SU-DHL-6 (cell line): ENCODE measurements at regions not wholly inside any gene's neighbourhood (a gene's known extent, or its start where the extent isn't known, plus 50 kb on each side); places are given as distances from the start of the nearest gene placed in this dataset.

Source experiments
- H2AFZ ChIP-seq: fragments of 200-600 bp; sonication (generic); 2 replicates; pipeline ENCODE4 v1.6.1; 2014; ENCODE audit warnings: low read depth, mild to moderate bottlenecking, moderate library complexity, mixed read lengths, antibody characterized with exemption, low read length; ENCODE audit not compliant: severe bottlenecking
- H3F3A ChIP-seq: fragments of 200-600 bp; shearing (Covaris generic); 2 replicates; pipeline ENCODE4 v1.6.0; 2016; ENCODE audit warnings: antibody characterized with exemption, mild to moderate bottlenecking; ENCODE audit not compliant: insufficient read depth
- H3K27ac ChIP-seq: fragments of 200-600 bp; sonication (generic); 2 replicates; pipeline ENCODE4 v1.5.1; 2016; ENCODE audit warnings: low read depth, mild to moderate bottlenecking, low read length, moderate library complexity, mixed read lengths
- H3K27me3 ChIP-seq: fragments of 200-600 bp; sonication (generic), shearing (Covaris generic); 2 replicates; pipeline ENCODE4 v1.6.0; 2014; ENCODE audit warnings: mild to moderate bottlenecking, low read length
- H3K36me3 ChIP-seq: fragments of 200-600 bp; sonication (generic); 2 replicates; pipeline ENCODE4 v1.6.1; 2014; ENCODE audit warnings: mild to moderate bottlenecking, low read length, mixed read lengths
- H3K4me2 ChIP-seq: fragments of 300-600, 200-600 bp; shearing (Covaris generic), sonication (generic); 2 replicates; pipeline ENCODE4 v1.6.0; 2014; ENCODE audit warnings: low read length, low read depth, mild to moderate bottlenecking; ENCODE audit not compliant: poor library complexity, severe bottlenecking
- H3K4me3 ChIP-seq: fragments of 200-600 bp; sonication (generic); 2 replicates; pipeline ENCODE4 v1.5.1; 2014; ENCODE audit warnings: antibody characterized with exemption, low read length, mild to moderate bottlenecking, mixed read lengths; ENCODE audit not compliant: insufficient read depth, poor library complexity, severe bottlenecking
- H3K79me2 ChIP-seq: fragments of 200-600 bp; sonication (generic); 2 replicates; pipeline ENCODE4 v1.6.1; 2014; ENCODE audit warnings: mild to moderate bottlenecking, low read length, moderate library complexity; ENCODE audit not compliant: insufficient read depth
- H3K9ac ChIP-seq: fragments of 200-600 bp; sonication (generic); 2 replicates; pipeline ENCODE4 v1.7.0; 2014; ENCODE audit warnings: mild to moderate bottlenecking, low read length
- H3K9me2 ChIP-seq: fragments of 200-600 bp; sonication (generic); replicated peaks from 2 replicates; pipeline ENCODE4 v1.6.1; 2014; ENCODE audit warnings: low read length; ENCODE audit not compliant: insufficient read depth
- H3K9me3 ChIP-seq: fragments of 200-600 bp; sonication (generic); 2 replicates; pipeline ENCODE4 v1.6.1; 2014; ENCODE audit warnings: low read length, mixed read lengths; ENCODE audit not compliant: insufficient read depth
- H4K20me1 ChIP-seq: fragments of 200-600 bp; sonication (generic); 2 replicates; pipeline ENCODE4 v1.6.1; 2014; ENCODE audit warnings: low read depth, mild to moderate bottlenecking, antibody characterized with exemption, low read length, moderate library complexity, mixed read lengths
- EZH2phosphoT487 ChIP-seq: fragments of 200-600 bp; sonication (generic), shearing (Covaris generic); conservative IDR thresholded peaks from 2 replicates; pipeline ENCODE4 v1.6.1; 2018; ENCODE audit warnings: mild to moderate bottlenecking, antibody characterized with exemption, low read length, moderate library complexity, mixed read lengths
- TF ChIP-seq, protein P1 (sequence below): fragments of 200-600 bp; sonication (generic); IDR thresholded peaks from one replicate; pipeline ENCODE4 v1.5.1; 2017; ENCODE audit warnings: antibody characterized with exemption, mild to moderate bottlenecking, low read length, moderate library complexity; ENCODE audit not compliant: insufficient read depth, poor library complexity, severe bottlenecking

GRCh38 chr3:178103140-178103539, 433.1 kb upstream of the KCNMB2 start:
- TF ChIP-seq EZH2phosphoT487 = no peak
- TF ChIP-seq, protein P1, sequence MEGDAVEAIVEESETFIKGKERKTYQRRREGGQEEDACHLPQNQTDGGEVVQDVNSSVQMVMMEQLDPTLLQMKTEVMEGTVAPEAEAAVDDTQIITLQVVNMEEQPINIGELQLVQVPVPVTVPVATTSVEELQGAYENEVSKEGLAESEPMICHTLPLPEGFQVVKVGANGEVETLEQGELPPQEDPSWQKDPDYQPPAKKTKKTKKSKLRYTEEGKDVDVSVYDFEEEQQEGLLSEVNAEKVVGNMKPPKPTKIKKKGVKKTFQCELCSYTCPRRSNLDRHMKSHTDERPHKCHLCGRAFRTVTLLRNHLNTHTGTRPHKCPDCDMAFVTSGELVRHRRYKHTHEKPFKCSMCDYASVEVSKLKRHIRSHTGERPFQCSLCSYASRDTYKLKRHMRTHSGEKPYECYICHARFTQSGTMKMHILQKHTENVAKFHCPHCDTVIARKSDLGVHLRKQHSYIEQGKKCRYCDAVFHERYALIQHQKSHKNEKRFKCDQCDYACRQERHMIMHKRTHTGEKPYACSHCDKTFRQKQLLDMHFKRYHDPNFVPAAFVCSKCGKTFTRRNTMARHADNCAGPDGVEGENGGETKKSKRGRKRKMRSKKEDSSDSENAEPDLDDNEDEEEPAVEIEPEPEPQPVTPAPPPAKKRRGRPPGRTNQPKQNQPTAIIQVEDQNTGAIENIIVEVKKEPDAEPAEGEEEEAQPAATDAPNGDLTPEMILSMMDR = no peak
- Histone ChIP-seq H3K36me3 (no peaks in the 10 kb centered on the region), H3K4me3 (no peak overlapping the region), H3K27me3 (no peaks in the 10 kb centered on the region), H4K20me1 (no peaks in the 10 kb centered on the region), H3K9me2 (no peaks in the 10 kb centered on the region), H3K27ac (no peak overlapping the region), H3K4me2 (no peak overlapping the region), H3K9ac (no peak overlapping the region), H3K79me2 (no peaks in the 10 kb centered on the region), H3K9me3 (no peaks in the 10 kb centered on the region), H2AFZ (no peak overlapping the region), H3F3A (no peaks in the 10 kb centered on the region)

DNA sequence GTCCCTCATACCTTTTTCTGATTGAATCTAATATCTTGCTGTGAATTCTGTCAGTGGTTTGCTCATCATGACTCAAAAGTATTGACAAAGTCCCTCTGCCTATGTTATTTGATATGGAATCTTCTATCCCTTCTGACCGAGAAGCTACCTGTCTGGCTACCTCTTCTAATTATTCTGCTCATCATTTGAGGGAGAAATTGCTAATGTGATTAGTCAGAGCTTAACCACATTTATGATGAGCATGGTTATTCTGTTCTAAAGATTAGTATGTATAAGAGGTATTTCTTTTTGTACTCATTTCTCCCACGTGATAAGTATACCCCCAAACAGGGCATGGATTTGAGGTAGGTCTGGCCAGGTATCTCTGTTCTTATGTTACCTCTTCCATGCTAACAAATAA, 428.4 kb upstream of the KCNMB2 start:
- Histone ChIP-seq H3F3A (no peaks in the 10 kb centered on the region), H2AFZ (no peak overlapping the region), H3K9me3 (no peaks in the 10 kb centered on the region), H3K4me3 (no peak overlapping the region), H4K20me1 (no peaks in the 10 kb centered on the region), H3K36me3 (no peaks in the 10 kb centered on the region), H3K27me3 (no peaks in the 10 kb centered on the region), H3K79me2 (no peaks in the 10 kb centered on the region), H3K4me2 (no peak overlapping the region), H3K27ac (no peak overlapping the region), H3K9me2 (no peaks in the 10 kb centered on the region), H3K9ac (no peak overlapping the region)
- TF ChIP-seq, protein P1 = no peak
- no peak for TF ChIP-seq EZH2phosphoT487

GRCh38 chr3:178109691-178110090, 426.5 kb upstream of the KCNMB2 start:
- no peaks in the 10 kb centered on the region for H3K9me2 ChIP-seq
- H3K9ac ChIP-seq = no peak overlapping the region
- no peak overlapping the region for H3K4me2 ChIP-seq
- no peak overlapping the region for H3K27ac ChIP-seq
- H3F3A ChIP-seq = no peaks in the 10 kb centered on the region
- no peak overlapping the region for H3K4me3 ChIP-seq
- H3K9me3 ChIP-seq = no peaks in the 10 kb centered on the region
- no peak overlapping the region for H2AFZ ChIP-seq
- no peaks in the 10 kb centered on the region for H3K36me3 ChIP-seq
- TF ChIP-seq EZH2phosphoT487 = no peak
- TF ChIP-seq, protein P1 = no peak
- no peaks in the 10 kb centered on the region for H3K27me3 ChIP-seq
- H3K79me2 ChIP-seq = no peaks in the 10 kb centered on the region
- H4K20me1 ChIP-seq = no peaks in the 10 kb centered on the region
